Activated CD4-positive, alpha-beta memory T cell treated with anti-CD3 and anti-CD28 coated beads, Interleukin-2, amount 10 ng/mL, durations not matched to agents 7 days and 5 days (primary cell): ENCODE measurements at regions not wholly inside any gene's neighbourhood (a gene's known extent, or its start where the extent isn't known, plus 50 kb on each side); places are given as distances from the start of the nearest gene placed in this dataset.

Source experiments
- CTCF ChIA-PET: fragments of 350-600 bp; sonication (Branson Sonifier 250); formaldehyde crosslinking; loops from one replicate; lab custom pipeline; 2021; ENCODE audit warnings: antibody characterized with exemption, inconsistent platforms; lab: Charles Lee
- POLR2A ChIA-PET: fragments of 350-600 bp; sonication (Branson Sonifier 250); formaldehyde crosslinking; loops from one replicate; lab custom pipeline; 2021; ENCODE audit warnings: antibody characterized with exemption; lab: Charles Lee
- DNase-seq: peaks from one replicate; pipeline ENCODE4 v3.0.0-alpha.2; 2020
- H3K27ac Mint-ChIP-seq: one replicate; pipeline ENCODE4 v1.8.0; 2021; ENCODE audit warnings: mild to moderate bottlenecking, mixed read lengths
- H3K27me3 Mint-ChIP-seq: one replicate; pipeline ENCODE4 v1.8.0; 2021; ENCODE audit warnings: mixed read lengths
- H3K36me3 Mint-ChIP-seq: one replicate; pipeline ENCODE4 v1.8.0; 2021; ENCODE audit warnings: low read depth, mixed read lengths
- H3K4me1 Mint-ChIP-seq: one replicate; pipeline ENCODE4 v1.8.0; 2021; ENCODE audit warnings: mixed read lengths
- H3K4me3 Mint-ChIP-seq: one replicate; pipeline ENCODE4 v1.8.0; 2021; ENCODE audit warnings: mild to moderate bottlenecking, mixed read lengths
- H3K9me3 Mint-ChIP-seq: one replicate; pipeline ENCODE4 v1.8.0; 2021; ENCODE audit warnings: mixed read lengths

GRCh38 chr12:29962276-29963035 lies 178.7 kb upstream of the TMTC1 start:
- Mint-ChIP-seq H3K27me3 (no peaks in the 10 kb centered on the region), H3K4me3 (no peak overlapping the region), H3K9me3 (no peaks in the 10 kb centered on the region), H3K4me1 (no peaks in the 10 kb centered on the region), H3K27ac (no peak overlapping the region), H3K36me3 (no peaks in the 10 kb centered on the region)
- ChIA-PET POLR2A (no interaction called here), CTCF (no interaction called here)
- no peak for DNase-seq

GRCh38 chr12:29961231-29961630 lies 177.5 kb upstream of the TMTC1 start:
- Mint-ChIP-seq H3K36me3 (no peaks in the 10 kb centered on the region), H3K27ac (no peak overlapping the region), H3K27me3 (no peaks in the 10 kb centered on the region), H3K9me3 (no peaks in the 10 kb centered on the region), H3K4me1 (no peaks in the 10 kb centered on the region), H3K4me3 (no peak overlapping the region)
- DNase-seq = no peak
- ChIA-PET CTCF (no interaction called here), POLR2A (no interaction called here)

GRCh38 chr12:29960122-29960521 lies 176.4 kb upstream of the TMTC1 start:
- ChIA-PET POLR2A (no interaction called here), CTCF (no interaction called here)
- no peaks in the 10 kb centered on the region for H3K9me3 Mint-ChIP-seq
- H3K27ac Mint-ChIP-seq = no peak overlapping the region
- H3K36me3 Mint-ChIP-seq = no peaks in the 10 kb centered on the region
- no peak for DNase-seq
- H3K27me3 Mint-ChIP-seq = no peaks in the 10 kb centered on the region
- no peak overlapping the region for H3K4me3 Mint-ChIP-seq
- no peaks in the 10 kb centered on the region for H3K4me1 Mint-ChIP-seq

GRCh38 chr12:29957835-29958234 lies 174.1 kb upstream of the TMTC1 start:
- no peaks in the 10 kb centered on the region for H3K27me3 Mint-ChIP-seq
- H3K27ac Mint-ChIP-seq = no peak overlapping the region
- CTCF ChIA-PET = no interaction called here
- no peaks in the 10 kb centered on the region for H3K36me3 Mint-ChIP-seq
- no peak for DNase-seq
- no peak overlapping the region for H3K4me3 Mint-ChIP-seq
- POLR2A ChIA-PET = no interaction called here
- no peaks in the 10 kb centered on the region for H3K4me1 Mint-ChIP-seq
- H3K9me3 Mint-ChIP-seq = peaks cover 2% of the 10 kb centered on the region

GRCh38 chr12:29945904-29946303 lies 162.2 kb upstream of the TMTC1 start:
- H3K4me1 Mint-ChIP-seq = no peaks in the 10 kb centered on the region
- no peak overlapping the region for H3K27ac Mint-ChIP-seq
- H3K36me3 Mint-ChIP-seq = no peaks in the 10 kb centered on the region
- DNase-seq = no peak
- H3K4me3 Mint-ChIP-seq = no peak overlapping the region
- H3K9me3 Mint-ChIP-seq = no peaks in the 10 kb centered on the region
- CTCF ChIA-PET = no interaction called here
- POLR2A ChIA-PET = no interaction called here
- no peaks in the 10 kb centered on the region for H3K27me3 Mint-ChIP-seq

GRCh38 chr12:29944269-29945000 lies 160.7 kb upstream of the TMTC1 start:
- CTCF ChIA-PET = no interaction called here
- no peaks in the 10 kb centered on the region for H3K9me3 Mint-ChIP-seq

GRCh38 chr12:29943683-29944082 lies 159.9 kb upstream of the TMTC1 start:
- no peaks in the 10 kb centered on the region for H3K36me3 Mint-ChIP-seq

More at GRCh38 chr12:29944269-29945000, 160.7 kb upstream of the TMTC1 start:
- no peak overlapping the region for H3K27ac Mint-ChIP-seq
- no peaks in the 10 kb centered on the region for H3K36me3 Mint-ChIP-seq
- H3K4me3 Mint-ChIP-seq = no peak overlapping the region
- no peaks in the 10 kb centered on the region for H3K27me3 Mint-ChIP-seq
- DNase-seq = no peak
- POLR2A ChIA-PET = no interaction called here
- no peaks in the 10 kb centered on the region for H3K4me1 Mint-ChIP-seq

GRCh38 chr12:29940811-29941210 lies 157.1 kb upstream of the TMTC1 start:
- POLR2A ChIA-PET = no interaction called here
- DNase-seq = no peak
- Mint-ChIP-seq H3K27ac (no peak overlapping the region), H3K9me3 (no peaks in the 10 kb centered on the region), H3K4me3 (no peak overlapping the region), H3K36me3 (no peaks in the 10 kb centered on the region), H3K4me1 (no peaks in the 10 kb centered on the region), H3K27me3 (no peaks in the 10 kb centered on the region)
- CTCF ChIA-PET = no interaction called here

More at GRCh38 chr12:29943683-29944082, 159.9 kb upstream of the TMTC1 start:
- H3K9me3 Mint-ChIP-seq = no peaks in the 10 kb centered on the region
- ChIA-PET POLR2A (no interaction called here), CTCF (no interaction called here)
- H3K4me3 Mint-ChIP-seq = no peak overlapping the region
- no peaks in the 10 kb centered on the region for H3K4me1 Mint-ChIP-seq
- no peak for DNase-seq
- no peak overlapping the region for H3K27ac Mint-ChIP-seq
- H3K27me3 Mint-ChIP-seq = no peaks in the 10 kb centered on the region

GRCh38 chr12:29930503-29930902 lies 146.8 kb upstream of the TMTC1 start:
- H3K27me3 Mint-ChIP-seq = no peaks in the 10 kb centered on the region
- H3K9me3 Mint-ChIP-seq = no peaks in the 10 kb centered on the region
- ChIA-PET CTCF (no interaction called here), POLR2A (no interaction called here)
- DNase-seq = no peak
- H3K4me1 Mint-ChIP-seq = no peaks in the 10 kb centered on the region
- no peak overlapping the region for H3K27ac Mint-ChIP-seq
- H3K36me3 Mint-ChIP-seq = no peaks in the 10 kb centered on the region
- H3K4me3 Mint-ChIP-seq = no peak overlapping the region

GRCh38 chr12:29929295-29929694 lies 145.6 kb upstream of the TMTC1 start:
- H3K4me1 Mint-ChIP-seq = no peaks in the 10 kb centered on the region
- no peaks in the 10 kb centered on the region for H3K27me3 Mint-ChIP-seq
- no peaks in the 10 kb centered on the region for H3K9me3 Mint-ChIP-seq
- ChIA-PET POLR2A (no interaction called here), CTCF (no interaction called here)
- H3K27ac Mint-ChIP-seq = no peak overlapping the region
- H3K36me3 Mint-ChIP-seq = no peaks in the 10 kb centered on the region
- no peak overlapping the region for H3K4me3 Mint-ChIP-seq
- DNase-seq = no peak

GRCh38 chr12:29921307-29921706 lies 137.6 kb upstream of the TMTC1 start:
- DNase-seq = no peak
- Mint-ChIP-seq H3K36me3 (no peaks in the 10 kb centered on the region), H3K9me3 (peaks cover 2% of the 10 kb centered on the region), H3K4me1 (no peaks in the 10 kb centered on the region), H3K4me3 (no peak overlapping the region), H3K27me3 (no peaks in the 10 kb centered on the region), H3K27ac (no peak overlapping the region)
- POLR2A ChIA-PET = no interaction called here
- CTCF ChIA-PET = no interaction called here

- no peak for DNase-seq
- H3K36me3 Mint-ChIP-seq = no peaks in the 10 kb centered on the region
- H3K4me1 Mint-ChIP-seq = no peaks in the 10 kb centered on the region
- no peak overlapping the region for H3K4me3 Mint-ChIP-seq
- no peak overlapping the region for H3K27ac Mint-ChIP-seq
- no peaks in the 10 kb centered on the region for H3K27me3 Mint-ChIP-seq
- peaks cover 2% of the 10 kb centered on the region for H3K9me3 Mint-ChIP-seq
- ChIA-PET CTCF (no interaction called here), POLR2A (no interaction called here)
These were observed 124.4 kb upstream of the TMTC1 start for GRCh38 chr12:29908157-29908556.

- CTCF ChIA-PET = no interaction called here
- H3K27me3 Mint-ChIP-seq = no peaks in the 10 kb centered on the region
- no peak for DNase-seq
- peaks cover 2% of the 10 kb centered on the region for H3K9me3 Mint-ChIP-seq
- no peaks in the 10 kb centered on the region for H3K36me3 Mint-ChIP-seq
- no peaks in the 10 kb centered on the region for H3K4me1 Mint-ChIP-seq
- no peak overlapping the region for H3K27ac Mint-ChIP-seq
- no peak overlapping the region for H3K4me3 Mint-ChIP-seq
- POLR2A ChIA-PET = no interaction called here
These were observed 123.7 kb upstream of the TMTC1 start for GRCh38 chr12:29907461-29907860.

GRCh38 chr12:29902043-29902442 lies 118.3 kb upstream of the TMTC1 start:
- Mint-ChIP-seq H3K27ac (no peak overlapping the region), H3K27me3 (no peaks in the 10 kb centered on the region), H3K9me3 (peaks cover 5% of the 10 kb centered on the region), H3K4me3 (no peak overlapping the region), H3K4me1 (no peaks in the 10 kb centered on the region), H3K36me3 (no peaks in the 10 kb centered on the region)
- POLR2A ChIA-PET = no interaction called here
- no peak for DNase-seq
- CTCF ChIA-PET = no interaction called here
